Ovary (tissue), 7 donors: ENCODE measurements at regions not wholly inside any gene's neighbourhood (a gene's known extent, or its start where the extent isn't known, plus 50 kb on each side); places are given as distances from the start of the nearest gene placed in this dataset.

Source experiments
- DNase-seq, 5 donors: peaks; one replicate each; pipeline ENCODE4 v3.0.0-alpha.2; 2019 to 2020
- H3K27ac ChIP-seq, 2 donors: fragments of 200-600 bp; one replicate each; pipeline versions ENCODE4 v1.5.1 to v1.8.0; 2019 to 2022
- H3K27me3 ChIP-seq: fragments of 200-600 bp; one replicate; pipeline ENCODE4 v1.8.0; 2022
- H3K36me3 ChIP-seq: fragments of 200-600 bp; sonication (generic); one replicate; pipeline ENCODE4 v1.5.1; 2019
- H3K4me1 ChIP-seq: one replicate; pipeline ENCODE4 v1.8.1; 2013; ENCODE audit warnings: mild to moderate bottlenecking, moderate library complexity; ENCODE audit not compliant: insufficient read depth
- H3K4me3 ChIP-seq: fragments of 200-600 bp; sonication (generic); one replicate; pipeline ENCODE4 v1.5.1; 2017
- H3K9me3 ChIP-seq, 2 donors: fragments of 200-600 bp in 1 of 2; sonication (generic) in 1 of 2; one replicate each; pipeline versions ENCODE4 v1.5.1 to v1.8.1; 2013 to 2019; ENCODE audit warnings: mild to moderate bottlenecking in 1 of 2, moderate library complexity in 1 of 2
- CTCF ChIP-seq, 3 donors: fragments of 450-650 bp in 2 of 3; fragments of 200-600 bp in 1 of 3; IDR thresholded peaks; one replicate each; pipeline versions ENCODE4 v1.5.1 to v1.8.0; 2016 to 2022; ENCODE audit warnings: antibody characterized with exemption in 3 of 3, mild to moderate bottlenecking in 1 of 3
- EP300 ChIP-seq: sonication (generic); formaldehyde crosslinking; IDR thresholded peaks from one replicate; pipeline ENCODE4 v1.6.1; 2017; ENCODE audit warnings: antibody characterized with exemption
- POLR2A ChIP-seq: fragments of 450-650 bp; IDR thresholded peaks from one replicate; pipeline ENCODE4 v1.6.1; 2017; ENCODE audit warnings: antibody characterized with exemption, mild to moderate bottlenecking, moderate library complexity
- WGBS, 3 donors: extraction: QIAGEN DNeasy Blood & Tissue Kit in 1 of 3; methylation state at CpG; one replicate each; pipeline versions ENCODE4 v1.1.5 to v1.1.7; 2013 to 2017; 5-methylcytosine and 5-hydroxymethylcytosine counted together
- intact Hi-C, 4 donors: fragments of 100-400 bp; cut with DNase I; formaldehyde crosslinking; loops; one replicate each; pipeline versions ENCODE4 v1.11.0 to v1.15.1; 2022 to 2023
- donor health status: DM: no; HTN: no; CAD: no; lungs with moderate emphysema.
- donor health status: DM: no; HTN: no; CAD: no.
- donor health status: Bipolar disorder and iron deficiency.
- donor health status: DM: no; HTN: no; CAD: no.
- donor health status: DM: yes; HTN: yes; CAD: no.

- no peak for TF ChIP-seq CTCF (IDR thresholded peaks at IDR 0.05)
- no peak for TF ChIP-seq POLR2A
- TF ChIP-seq EP300: no peak
- no peak overlapping the region for H3K4me3 ChIP-seq
- intact Hi-C loops: no loop called here
- WGBS, 3 donors: 8 to 15% (median 12%) methylated on average over 3 of the region's 3 CpGs
- peaks cover 1% of the 10 kb centered on the region for H3K4me1 ChIP-seq
- no peak overlapping the region for H3K27ac ChIP-seq
- no peaks in the 10 kb centered on the region for H3K27me3 ChIP-seq
- H3K9me3 ChIP-seq: no peaks in the 10 kb centered on the region
- DNase-seq: peak in 2 of 5 donors; percentile 44 to 52
- H3K36me3 ChIP-seq: no peaks in the 10 kb centered on the region
Observed at GRCh38 chr2:12824351-12824777, 107.6 kb downstream of the TRIB2 start.

- peaks cover 1% of the 10 kb centered on the region for H3K4me1 ChIP-seq
- WGBS, 3 donors: 31 to 46% (median 40%) methylated on average over 9 of the region's 9 CpGs
- H3K4me3 ChIP-seq: no peak overlapping the region
- H3K27ac ChIP-seq: no peak overlapping the region
- intact Hi-C loops: no loop called here
- H3K9me3 ChIP-seq: no peaks in the 10 kb centered on the region
- no peak for TF ChIP-seq CTCF (IDR thresholded peaks at IDR 0.05)
- peak; percentile 61 for TF ChIP-seq EP300
- no peak for TF ChIP-seq POLR2A
- H3K27me3 ChIP-seq: no peaks in the 10 kb centered on the region
- no peaks in the 10 kb centered on the region for H3K36me3 ChIP-seq
- peak in 1 of 5 donors; percentile 61 for DNase-seq
Observed at GRCh38 chr2:12824778-12825379, 108.1 kb downstream of the TRIB2 start.

- Histone ChIP-seq H3K9me3 (no peaks in the 10 kb centered on the region), H3K4me1 (no peaks in the 10 kb centered on the region), H3K36me3 (no peaks in the 10 kb centered on the region), H3K27ac (no peak overlapping the region), H3K27me3 (no peaks in the 10 kb centered on the region), H3K4me3 (no peak overlapping the region)
- 70 to 88% (median 83%) methylated on average over 3 of the region's 3 CpGs for WGBS, 3 donors
- no peak for DNase-seq
- intact Hi-C loops: no loop called here
- TF ChIP-seq EP300: no peak
- TF ChIP-seq CTCF (IDR thresholded peaks at IDR 0.05): no peak
- TF ChIP-seq POLR2A: no peak
Observed at GRCh38 chr2:12826781-12827180, 110.0 kb downstream of the TRIB2 start.

GRCh38 chr2:12827721-12828120, 111.0 kb downstream of the TRIB2 start:
- no peak for TF ChIP-seq CTCF (IDR thresholded peaks at IDR 0.05)
- no peak for TF ChIP-seq EP300
- no peak for TF ChIP-seq POLR2A
- no peak overlapping the region for H3K4me3 ChIP-seq
- no peaks in the 10 kb centered on the region for H3K36me3 ChIP-seq
- H3K27me3 ChIP-seq: no peaks in the 10 kb centered on the region
- intact Hi-C loops: no loop called here
- WGBS, 3 donors: 97 to 100% (median 99%) methylated on average over 7 of the region's 7 CpGs
- no peaks in the 10 kb centered on the region for H3K9me3 ChIP-seq
- H3K4me1 ChIP-seq: no peaks in the 10 kb centered on the region
- H3K27ac ChIP-seq: no peak overlapping the region
- no peak for DNase-seq
